Activated CD4-positive, alpha-beta T cell treated with anti-CD3 and anti-CD28 coated beads for 24 hours (primary cell): ENCODE measurements at regions not wholly inside any gene's neighbourhood (a gene's known extent, or its start where the extent isn't known, plus 50 kb on each side); places are given as distances from the start of the nearest gene placed in this dataset.

Experiments
- DNase-seq, 2 donors: peaks; one replicate each; pipeline ENCODE4 v3.0.0-alpha.2; 2020; ENCODE audit warnings: low read depth in 2 of 2

DNA sequence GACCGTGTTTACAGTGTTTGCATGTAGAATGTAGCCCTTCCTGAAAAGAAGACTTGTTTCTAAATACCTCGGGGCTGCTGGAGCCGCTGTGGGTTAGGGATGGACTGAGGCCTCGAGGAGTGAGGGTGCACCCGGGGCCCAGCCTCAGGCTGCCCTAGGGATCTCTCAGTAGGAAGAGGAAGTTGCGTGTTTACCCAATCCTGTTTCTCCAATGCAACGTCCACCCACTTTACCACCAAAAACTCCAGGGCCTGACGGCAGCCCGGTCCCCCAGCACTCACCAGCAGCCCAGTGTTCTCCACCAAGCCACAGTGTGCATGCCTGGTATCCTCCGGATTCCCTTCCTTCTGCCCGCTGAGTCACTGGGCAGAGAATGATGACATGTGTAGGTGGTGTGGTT lies 255.8 kb downstream of the GLI2 start:
- no peak for DNase-seq

DNA sequence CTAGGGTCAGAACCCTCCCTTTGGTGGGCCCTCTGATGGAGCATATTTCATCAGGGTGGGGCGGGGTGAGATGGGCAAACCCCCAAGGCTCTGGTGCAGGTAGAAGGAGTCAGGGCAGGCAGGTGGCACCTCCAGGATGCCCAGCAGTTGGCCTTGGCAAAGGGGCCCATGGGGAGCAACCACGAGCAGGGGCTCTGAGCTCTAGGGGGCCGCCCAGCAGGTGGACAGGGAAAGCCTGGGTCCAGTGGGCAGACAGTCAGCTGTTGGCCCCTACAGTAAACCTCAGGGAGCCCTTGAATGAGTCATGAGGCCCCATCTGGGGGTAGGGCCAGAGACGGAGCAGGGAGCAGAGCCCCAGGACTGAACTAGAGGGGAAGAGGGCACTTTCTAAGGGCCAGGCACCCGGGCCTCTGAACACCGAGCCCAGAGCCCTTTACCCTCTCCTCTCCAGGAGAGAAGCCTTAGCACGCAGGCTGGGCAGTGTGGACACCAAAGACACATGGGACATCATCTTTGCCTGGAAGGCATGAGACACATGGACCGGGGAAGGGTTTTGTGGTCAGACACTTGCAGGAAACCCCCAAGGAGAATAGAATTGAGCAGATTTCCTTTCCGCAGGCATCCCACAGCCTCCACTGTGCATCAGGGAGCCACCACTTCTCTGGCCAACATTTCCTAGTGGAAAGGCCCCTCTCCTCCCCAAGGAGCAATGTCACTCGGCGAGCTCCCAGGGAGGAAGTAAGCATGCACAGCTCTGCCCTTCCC lies 257.3 kb downstream of the GLI2 start:
- no peak for DNase-seq

DNA sequence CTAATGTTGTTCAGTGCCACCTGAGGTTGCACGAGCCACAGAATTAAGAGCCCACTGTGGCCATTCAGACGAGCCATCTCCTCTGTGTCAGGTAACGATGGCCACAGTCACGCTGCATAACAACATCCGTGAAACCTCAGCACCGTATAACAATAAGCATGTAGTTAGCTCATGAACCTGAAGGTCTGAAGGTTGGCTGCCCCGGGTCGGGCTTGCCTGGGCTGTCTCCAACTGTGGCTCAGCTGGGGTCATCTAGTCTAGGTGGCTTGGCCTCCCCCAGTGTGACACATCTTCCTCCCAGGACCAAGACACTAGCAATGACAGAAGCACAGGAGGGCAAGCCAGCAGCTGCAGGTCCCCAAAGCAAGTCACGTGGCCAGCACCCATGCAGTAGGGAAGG lies 258.0 kb downstream of the GLI2 start:
- no peak for DNase-seq

DNA sequence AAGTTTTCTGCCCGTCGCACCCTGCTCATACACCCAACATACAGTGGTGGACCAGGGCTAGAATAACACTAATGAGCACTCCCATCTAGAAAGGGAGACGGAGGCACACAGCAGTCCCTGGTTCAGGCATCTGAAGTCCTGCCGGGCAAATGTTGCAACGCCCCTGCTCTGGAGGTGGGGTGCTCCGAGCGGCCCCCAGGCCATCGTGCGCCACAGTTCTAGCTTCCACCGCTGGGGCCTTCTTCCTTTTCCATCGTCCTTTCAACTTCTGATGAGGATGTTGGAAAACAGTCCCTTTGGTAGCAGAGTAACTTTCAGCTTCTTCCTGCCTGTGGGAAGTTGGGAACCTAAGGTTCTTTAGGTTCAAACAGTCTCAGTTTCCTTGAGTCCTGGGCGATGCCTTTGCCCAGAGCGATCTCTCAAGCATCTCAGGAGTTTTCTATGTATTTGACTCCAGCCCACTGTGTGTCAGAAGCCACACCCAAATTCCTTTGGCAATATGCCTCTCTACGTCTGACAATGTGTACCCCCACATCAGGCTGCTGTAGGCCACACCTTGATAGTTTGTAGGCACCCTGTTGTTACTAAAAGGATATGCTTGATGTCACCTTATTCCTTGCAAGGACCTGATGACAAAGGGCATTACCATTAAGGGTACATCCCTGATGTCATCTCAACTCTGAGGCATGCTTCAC lies 258.8 kb downstream of the GLI2 start:
- DNase-seq = no peak

DNA sequence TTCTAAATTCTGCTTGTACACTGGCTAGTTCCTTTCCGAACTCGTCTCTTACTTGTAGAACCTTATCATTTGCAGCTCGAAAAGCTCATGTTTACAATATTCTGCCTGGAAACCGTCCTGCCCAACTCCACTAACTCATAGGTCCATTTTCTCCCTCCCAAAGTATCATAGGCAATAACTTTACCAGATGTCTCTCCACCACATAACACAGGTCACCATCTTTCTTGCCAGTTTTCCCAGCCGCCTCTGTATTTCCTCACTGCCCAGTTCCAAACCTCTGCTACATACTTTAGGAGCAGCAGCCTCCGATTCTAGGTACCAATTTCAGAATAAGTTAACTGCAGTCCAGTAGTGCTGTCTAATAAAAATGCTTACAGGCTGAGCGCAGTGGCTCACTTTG lies 259.5 kb downstream of the GLI2 start:
- DNase-seq = no peak

DNA sequence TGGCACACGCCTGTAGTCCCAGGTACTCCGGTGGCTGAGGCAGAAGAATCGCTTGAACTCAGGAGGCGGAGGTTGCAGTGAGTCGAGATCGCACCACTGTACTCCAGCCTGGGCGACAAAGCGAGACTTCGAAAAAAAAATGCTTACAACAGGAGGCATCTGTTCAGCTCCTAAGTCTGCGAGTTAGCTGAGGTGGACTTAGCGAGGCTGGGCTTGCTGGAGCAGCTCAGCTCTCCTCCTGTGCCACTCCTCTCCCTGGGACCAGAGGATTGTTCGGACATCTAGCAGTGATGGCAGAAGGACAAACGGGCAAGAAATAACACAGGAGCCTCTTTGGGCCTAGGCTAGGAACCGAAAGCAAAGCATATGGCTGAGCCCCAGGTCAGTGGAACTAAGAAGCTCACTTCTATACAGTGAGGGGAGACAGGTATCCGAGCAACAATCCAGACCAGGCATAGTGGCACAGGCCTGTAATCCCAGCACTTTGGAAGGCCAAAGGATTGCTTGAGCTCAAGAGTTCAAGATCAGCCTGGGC lies 260.1 kb downstream of the GLI2 start:
- no peak for DNase-seq

DNA sequence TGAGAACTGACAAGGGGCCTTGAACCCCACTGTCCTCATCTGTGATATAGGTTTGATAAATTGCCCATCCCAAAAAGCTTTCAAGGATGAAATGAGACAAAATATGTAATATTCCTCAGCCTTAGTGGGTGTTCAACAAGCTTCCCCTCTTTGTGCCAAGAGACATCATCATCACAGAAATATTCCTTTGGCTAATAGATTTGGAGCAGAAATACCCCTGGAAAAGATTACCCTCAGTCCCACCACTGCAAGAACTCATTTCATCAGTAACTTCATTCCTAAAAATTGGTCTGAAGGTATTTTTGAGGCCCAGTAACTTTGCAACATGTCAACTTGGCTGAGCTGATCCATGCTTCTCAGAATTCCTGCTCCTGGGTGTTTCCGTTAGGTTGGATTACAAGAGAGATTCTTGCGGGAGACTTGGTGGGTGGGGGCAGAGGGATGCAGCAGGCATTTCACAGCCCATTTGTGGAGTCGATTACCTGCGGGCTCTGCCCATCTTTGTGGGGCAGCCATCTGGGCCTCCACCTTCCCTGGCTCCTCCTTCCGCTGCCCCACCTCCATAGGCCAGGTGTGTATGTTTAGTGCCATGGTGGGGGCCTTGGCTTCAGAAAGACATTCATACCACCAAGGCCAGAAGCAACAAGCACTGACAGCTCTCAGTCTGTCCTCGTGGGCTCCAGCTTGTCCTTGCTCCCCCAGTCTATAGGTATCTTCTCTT lies 263.9 kb downstream of the GLI2 start:
- DNase-seq = no peak

DNA sequence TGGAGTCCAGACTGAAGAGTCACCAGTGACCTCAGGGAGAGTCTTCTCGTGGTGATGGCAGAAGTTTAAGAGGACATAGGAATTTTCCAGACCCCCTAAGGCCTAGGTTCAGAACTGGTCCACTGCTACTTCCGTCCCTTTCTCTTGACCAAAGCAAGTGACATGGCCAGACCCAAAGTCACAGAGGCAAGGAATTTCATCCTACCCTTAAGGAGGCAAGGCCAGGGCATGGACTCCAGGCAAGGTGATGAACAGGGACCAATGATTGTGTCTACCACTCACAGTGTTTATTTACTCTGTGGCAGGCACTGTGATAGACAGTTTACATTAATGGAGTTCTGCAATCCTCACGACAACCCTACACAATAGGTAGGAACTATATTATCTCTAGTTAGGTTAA lies 265.1 kb downstream of the GLI2 start:
- no peak for DNase-seq

DNA sequence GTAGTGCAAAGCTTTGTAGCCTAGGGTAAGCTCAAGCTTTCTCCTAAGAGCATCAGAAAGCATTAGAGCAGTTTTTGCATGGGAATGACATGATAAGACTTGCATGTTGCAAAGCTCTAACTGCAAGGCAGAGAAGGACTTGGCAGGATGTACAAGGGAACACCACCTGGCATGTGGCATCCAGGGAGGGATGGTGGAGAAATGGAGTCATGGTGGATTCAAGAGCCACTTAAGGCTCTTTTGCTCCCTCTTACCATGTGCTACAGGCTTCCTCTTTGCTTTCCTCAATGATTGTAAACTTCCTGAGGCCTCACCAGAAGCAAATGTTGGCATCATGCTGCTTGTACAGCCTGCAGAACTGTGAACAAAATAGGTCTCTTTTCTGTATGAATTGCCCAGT lies 266.0 kb downstream of the GLI2 start:
- DNase-seq = no peak

DNA sequence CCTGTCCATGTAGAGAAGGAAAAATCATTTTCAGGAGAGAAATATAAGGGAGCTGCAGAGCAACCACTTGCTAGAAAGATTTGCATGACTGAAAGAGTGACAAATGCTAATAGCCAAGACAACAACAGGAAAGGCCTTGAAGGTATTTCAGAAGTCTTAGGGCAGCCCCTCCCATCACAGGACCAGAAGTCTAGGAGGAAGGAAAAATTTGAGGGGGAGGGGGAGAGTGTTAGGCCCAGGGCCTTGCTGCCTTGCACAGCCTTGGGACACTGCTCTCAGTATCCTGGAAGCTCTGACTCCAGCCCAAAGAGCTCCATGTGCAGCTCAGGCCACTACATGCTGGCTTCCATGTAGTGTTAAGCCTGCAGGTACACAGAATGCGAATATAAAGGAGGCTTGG lies 266.9 kb downstream of the GLI2 start:
- no peak for DNase-seq

DNA sequence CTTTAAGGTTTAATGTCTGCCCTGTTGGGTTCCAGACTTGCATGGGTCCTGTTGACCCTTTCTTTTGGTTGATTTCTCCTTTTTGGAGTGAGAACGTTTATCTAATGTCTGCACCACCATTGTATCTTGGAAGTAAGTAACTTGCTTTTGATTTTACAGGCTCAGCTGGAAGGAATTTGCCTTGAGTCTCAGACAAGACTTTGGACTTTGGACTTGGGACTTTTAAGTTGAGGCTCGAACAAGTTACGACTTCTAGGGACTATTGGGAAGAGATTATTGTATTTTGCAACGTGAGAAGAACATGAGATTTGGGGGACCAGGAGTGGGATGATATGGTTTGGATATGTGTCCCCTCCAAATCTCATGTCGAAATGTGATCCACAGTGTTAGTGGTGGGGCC lies 267.7 kb downstream of the GLI2 start:
- DNase-seq = no peak

DNA sequence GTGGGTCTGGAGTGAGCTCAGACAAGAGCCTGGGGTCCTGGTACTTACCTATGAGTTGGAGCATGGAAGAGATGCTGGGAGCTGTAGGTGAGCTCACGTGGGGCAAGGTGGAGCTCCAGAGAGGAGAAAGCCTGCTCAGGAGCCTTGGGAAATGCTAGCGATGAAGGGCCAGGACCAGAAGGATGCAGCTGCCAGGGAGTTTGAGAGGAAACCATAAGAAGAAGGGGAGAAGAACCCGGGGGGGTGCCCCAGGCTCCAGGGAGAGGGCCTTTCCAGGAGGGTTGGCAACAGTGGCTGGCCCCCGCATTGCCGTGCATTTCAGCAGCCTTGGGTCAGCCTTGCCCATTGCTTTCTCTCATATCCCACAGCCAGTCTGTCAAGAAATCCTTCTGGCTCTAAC lies 268.7 kb downstream of the GLI2 start:
- DNase-seq = no peak

DNA sequence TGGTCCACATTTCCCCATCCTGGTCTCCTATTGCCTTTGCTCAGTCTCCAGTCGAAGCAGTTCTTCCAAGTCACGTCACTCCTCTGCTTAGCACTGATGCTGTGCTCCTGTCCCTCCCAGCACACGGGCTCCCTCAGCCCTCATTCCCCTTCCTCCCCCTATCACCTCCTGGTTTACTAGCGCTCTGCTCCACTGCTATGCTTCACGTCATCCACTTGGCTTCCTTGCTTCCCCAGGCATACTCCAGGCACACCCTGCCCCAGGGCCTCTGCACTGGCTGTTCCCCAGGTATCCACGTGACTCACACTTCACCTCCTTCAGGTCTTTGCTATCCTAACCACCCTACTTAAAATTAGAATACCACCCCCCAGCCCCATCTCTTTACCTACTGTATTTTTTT lies 269.3 kb downstream of the GLI2 start:
- DNase-seq = no peak

DNA sequence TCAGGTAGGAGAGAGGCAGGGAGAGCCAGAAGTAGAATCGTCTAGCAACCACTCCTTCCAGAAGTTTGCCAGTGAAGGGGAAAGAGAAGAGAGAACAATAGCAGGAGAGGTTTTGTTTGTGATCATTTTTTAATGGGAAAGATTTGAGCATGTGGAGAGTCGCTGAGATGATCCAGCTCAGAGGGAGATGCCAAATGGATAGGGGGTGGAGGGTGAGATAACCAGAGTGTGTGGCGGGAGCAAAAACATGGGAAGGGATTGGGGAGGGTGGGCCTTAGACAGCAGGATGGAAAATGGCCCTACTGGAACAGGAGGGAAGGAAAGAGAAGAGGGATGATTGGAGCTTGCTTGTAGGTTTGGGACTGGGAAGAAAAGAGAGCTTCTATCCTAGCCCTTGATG lies 269.8 kb downstream of the GLI2 start:
- DNase-seq = no peak

DNA sequence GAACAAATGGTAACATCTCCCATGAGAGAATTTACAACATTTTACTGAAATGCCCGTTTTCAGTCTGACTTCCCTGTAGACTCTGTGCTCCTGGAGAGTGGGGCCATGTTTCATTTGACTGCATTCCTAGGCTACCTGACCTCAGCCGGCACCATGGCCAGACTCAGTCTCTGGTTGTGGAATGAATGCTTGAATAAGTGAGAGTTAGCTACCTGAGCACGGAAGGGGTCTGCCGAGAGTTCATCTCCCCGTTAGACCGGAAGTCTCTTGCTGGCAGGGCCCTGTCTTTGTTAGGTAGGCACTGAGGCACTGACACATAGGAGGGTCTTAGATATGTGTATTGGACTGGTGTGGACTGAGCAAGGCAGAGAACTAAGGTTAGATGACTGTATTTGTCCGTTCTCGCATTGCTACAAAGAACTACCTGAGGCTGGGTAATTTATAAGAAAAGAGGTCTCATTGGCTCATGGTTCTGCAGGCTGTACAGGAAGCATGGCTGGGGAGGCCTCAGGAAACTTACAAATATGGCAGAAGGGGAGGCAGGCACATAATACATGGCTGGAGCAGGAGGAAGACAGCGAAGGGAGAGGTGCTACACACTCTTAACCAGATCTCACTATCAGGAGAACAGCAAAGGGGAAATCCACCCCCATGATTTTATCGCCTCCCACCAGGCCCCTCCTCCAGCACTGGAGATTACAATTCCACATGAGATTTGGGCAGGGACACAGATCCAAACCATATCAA lies 271.2 kb downstream of the GLI2 start:
- DNase-seq = no peak

DNA sequence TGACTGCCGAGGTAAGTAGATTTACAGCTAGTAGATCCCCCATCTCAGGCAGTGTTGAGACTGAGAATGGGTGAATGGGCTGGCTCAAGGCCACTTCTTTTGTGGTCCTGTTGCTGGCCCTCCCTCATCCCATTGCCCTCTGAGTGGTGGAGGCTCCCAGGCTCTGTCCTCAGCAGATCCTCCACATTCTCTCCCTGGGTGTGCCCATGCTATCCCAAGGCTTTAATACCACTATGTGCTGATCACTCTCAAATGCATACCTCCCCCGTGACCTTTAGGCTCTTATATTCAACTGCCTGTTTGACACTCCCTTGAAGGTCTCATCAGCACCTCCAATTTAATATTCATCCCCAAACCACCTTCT lies 271.8 kb downstream of the GLI2 start:
- DNase-seq = no peak

DNA sequence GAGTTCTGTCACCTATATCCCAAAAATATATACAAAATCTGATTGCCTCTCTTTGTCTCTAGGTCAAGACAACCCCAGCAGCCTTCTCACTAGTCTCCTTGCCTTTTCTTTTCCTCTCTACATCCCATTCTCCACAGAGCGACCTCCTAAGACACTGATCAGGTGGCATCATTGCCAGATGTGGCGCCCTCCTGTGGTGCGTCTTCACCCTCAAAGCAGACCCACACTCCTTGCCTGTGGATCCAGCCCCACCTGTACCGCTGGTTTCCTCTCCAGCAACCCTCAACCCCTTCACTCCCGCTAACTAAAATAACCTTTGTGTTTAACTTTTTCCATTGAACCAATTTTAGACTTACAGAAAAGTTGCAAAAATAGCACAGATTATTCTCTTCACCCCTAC lies 273.3 kb downstream of the GLI2 start:
- no peak for DNase-seq

DNA sequence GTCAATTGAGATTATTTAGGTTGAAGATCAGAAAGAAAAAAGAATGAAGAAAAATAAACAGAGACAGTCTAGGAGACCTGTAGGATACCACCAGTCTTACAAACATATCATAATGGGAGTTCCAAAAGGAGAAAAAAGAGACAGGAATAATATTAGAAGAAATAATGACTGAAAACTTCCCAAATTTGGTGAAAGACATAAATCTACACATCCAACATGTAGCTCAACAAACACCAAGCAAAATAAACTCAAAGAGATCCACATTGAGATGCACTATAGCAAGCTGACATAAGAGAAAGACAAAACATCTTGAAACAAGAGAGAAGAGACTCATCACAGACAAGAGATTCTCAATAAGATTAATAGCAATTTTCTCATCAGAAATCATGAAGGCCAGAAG lies 274.0 kb downstream of the TFCP2L1 start:
- no peak for DNase-seq

DNA sequence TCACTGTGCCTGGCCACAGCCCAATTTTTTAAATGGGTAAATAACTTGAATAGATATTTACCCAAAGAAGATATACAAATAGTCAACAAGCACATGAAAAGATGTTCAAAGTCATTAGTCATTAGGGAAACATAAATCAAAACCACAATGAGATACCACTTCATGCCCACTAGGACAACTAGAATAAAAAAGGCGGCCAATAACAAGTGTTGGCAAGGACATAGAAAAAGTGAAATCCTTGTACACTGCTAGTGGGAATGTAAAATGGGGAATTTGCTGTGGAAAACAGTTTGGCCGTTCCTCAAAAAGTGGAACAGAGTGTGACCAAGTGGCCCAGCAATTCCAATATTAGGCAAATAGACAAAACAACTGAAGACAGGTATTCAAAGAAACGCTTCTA lies 270.1 kb downstream of the TFCP2L1 start:
- no peak for DNase-seq

DNA sequence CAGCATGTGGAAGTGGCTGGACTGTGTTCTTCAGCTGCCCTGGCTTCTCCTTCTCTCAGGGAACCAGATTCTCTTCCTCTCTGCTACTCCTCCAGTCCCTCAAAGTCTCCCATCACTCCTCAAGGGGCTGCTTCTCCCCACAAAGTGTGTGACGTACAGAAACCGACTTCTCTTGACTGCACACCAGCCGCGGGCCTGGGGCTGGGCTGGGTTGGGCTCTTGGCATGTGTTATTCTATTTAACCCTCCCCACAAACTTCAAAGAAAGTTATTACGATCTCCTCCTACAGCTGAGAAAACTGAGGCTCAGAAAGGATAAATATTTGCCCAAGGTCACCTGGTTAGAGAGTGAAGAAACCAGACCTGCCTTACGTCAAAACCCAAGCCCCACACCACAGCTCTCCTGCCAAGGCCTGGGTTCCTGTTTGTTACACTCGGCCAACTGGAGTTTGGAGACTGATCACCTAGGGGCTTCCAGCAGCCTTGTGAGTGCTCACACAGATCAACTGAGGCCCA lies 269.0 kb downstream of the TFCP2L1 start:
- DNase-seq = no peak

DNA sequence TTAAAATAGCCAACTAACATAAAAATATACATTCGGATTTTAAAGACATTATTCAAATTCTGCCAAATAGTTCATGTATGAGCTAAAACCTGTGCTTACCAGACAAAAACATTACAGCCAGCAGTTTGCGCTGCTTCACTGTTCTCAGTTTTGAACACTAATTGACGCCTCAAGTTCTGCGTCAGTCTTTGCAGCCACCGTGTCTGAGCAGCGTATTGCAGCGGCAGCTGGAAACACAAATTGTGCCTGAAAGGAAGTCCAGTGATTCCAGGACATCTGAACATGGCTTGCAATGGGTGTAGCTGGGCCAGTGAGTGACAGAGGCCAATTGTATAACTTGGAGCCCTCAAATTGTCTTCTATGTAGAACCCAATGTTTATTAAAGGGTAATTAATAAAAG lies 267.6 kb downstream of the TFCP2L1 start:
- no peak for DNase-seq
